ENCODE measurements at regions not wholly inside any gene's neighbourhood (a gene's known extent, or its start where the extent isn't known, plus 50 kb on each side); places are given as distances from the start of the nearest gene placed in this dataset.

- Histone ChIP-seq H3K4me3 (no peak overlapping the region), H3K9me3 (no peaks in the 10 kb centered on the region), H3K4me1 (no peaks in the 10 kb centered on the region), H3K27me3 (no peaks in the 10 kb centered on the region), H3K36me3 (no peaks in the 10 kb centered on the region), H3K27ac (no peak overlapping the region)
- DNase-seq = no peak
- in situ Hi-C loops (cut with MboI; ENCODE audit: low sequenced_read_pairs in 4 of 4) (no loop called here), intact Hi-C loops (cut with DNase I; ENCODE audit: low total_unique reads) (no loop called here)
- no peak for ATAC-seq
- no peak for TF ChIP-seq CTCF (IDR thresholded peaks at IDR 0.05 in 4 of 5, conservative IDR thresholded peaks at IDR 0.05 in 1 of 5)
- TF ChIP-seq POLR2A (IDR thresholded peaks at IDR 0.05) = no peak
Observed at GRCh38 chr5:3234566-3234965, 361.1 kb upstream of the IRX1 start.

- Histone ChIP-seq H3K4me1 (peaks cover 0 to 5% of the 10 kb centered on the region in 2 donors), H3K27me3 (no peaks in the 10 kb centered on the region), H3K36me3 (no peaks in the 10 kb centered on the region), H3K27ac (no peak overlapping the region), H3K9me3 (no peaks in the 10 kb centered on the region), H3K4me3 (no peak overlapping the region)
- intact Hi-C loops (cut with DNase I; ENCODE audit: low total_unique reads) (no loop called here), in situ Hi-C loops (cut with MboI; ENCODE audit: low sequenced_read_pairs in 4 of 4) (no loop called here)
- ATAC-seq (no peak), DNase-seq (no peak)
- TF ChIP-seq POLR2A (IDR thresholded peaks at IDR 0.05) = no peak
- TF ChIP-seq CTCF (IDR thresholded peaks at IDR 0.05 in 4 of 5, conservative IDR thresholded peaks at IDR 0.05 in 1 of 5) = no peak
Observed at GRCh38 chr5:3230941-3231340, 364.7 kb upstream of the IRX1 start.

GRCh38 chr5:3230254-3230653, 365.4 kb upstream of the IRX1 start:
- peaks cover 0 to 6% of the 10 kb centered on the region in 2 donors for H3K4me1 ChIP-seq
- no peak overlapping the region for H3K4me3 ChIP-seq
- ATAC-seq = no peak
- DNase-seq = no peak
- H3K9me3 ChIP-seq = no peaks in the 10 kb centered on the region
- no peak overlapping the region for H3K27ac ChIP-seq
- no peaks in the 10 kb centered on the region for H3K27me3 ChIP-seq
- intact Hi-C loops (cut with DNase I; ENCODE audit: low total_unique reads) (no loop called here), in situ Hi-C loops (cut with MboI; ENCODE audit: low sequenced_read_pairs in 4 of 4) (no loop called here)
- H3K36me3 ChIP-seq = no peaks in the 10 kb centered on the region
- no peak for TF ChIP-seq POLR2A (IDR thresholded peaks at IDR 0.05)
- TF ChIP-seq CTCF (IDR thresholded peaks at IDR 0.05 in 4 of 5, conservative IDR thresholded peaks at IDR 0.05 in 1 of 5) = no peak

- Histone ChIP-seq H3K36me3 (no peaks in the 10 kb centered on the region), H3K27me3 (no peaks in the 10 kb centered on the region), H3K9me3 (no peaks in the 10 kb centered on the region), H3K4me1 (peaks cover 0 to 6% of the 10 kb centered on the region in 2 donors), H3K4me3 (no peak overlapping the region), H3K27ac (no peak overlapping the region)
- TF ChIP-seq POLR2A (IDR thresholded peaks at IDR 0.05) (no peak), CTCF (IDR thresholded peaks at IDR 0.05 in 4 of 5, conservative IDR thresholded peaks at IDR 0.05 in 1 of 5) (no peak)
- ATAC-seq (peak in 1 of 2 donors; percentile 47), DNase-seq (no peak)
- in situ Hi-C loops (cut with MboI; ENCODE audit: low sequenced_read_pairs in 4 of 4) (no loop called here), intact Hi-C loops (cut with DNase I; ENCODE audit: low total_unique reads) (no loop called here)
Observed at GRCh38 chr5:3226196-3226920, 369.3 kb upstream of the IRX1 start.
